Activated gamma-delta T cell treated with anti-CD3 and anti-CD28 coated beads, Interleukin-2, amount 50 U/mL, for 16 hours (primary cell): ENCODE measurements at regions not wholly inside any gene's neighbourhood (a gene's known extent, or its start where the extent isn't known, plus 50 kb on each side); places are given as distances from the start of the nearest gene placed in this dataset.
A peak's percentile ranks its signal among the peaks of the same experiment; 100 is the strongest.

ENCODE experiments used
- DNase-seq: peaks from one replicate; pipeline ENCODE4 v3.0.0-alpha.2; 2020; ENCODE audit warnings: low read depth

GRCh38 chr13:29902632-29903305 lies 52.4 kb upstream of the UBL3 start:
- DNase-seq = no peak

- peak; percentile 10 for DNase-seq
Observed at GRCh38 chr13:29901710-29902631, 51.6 kb upstream of the UBL3 start.
